ENCODE measurements at regions not wholly inside any gene's neighbourhood (a gene's known extent, or its start where the extent isn't known, plus 50 kb on each side); places are given as distances from the start of the nearest gene placed in this dataset.

DNA sequence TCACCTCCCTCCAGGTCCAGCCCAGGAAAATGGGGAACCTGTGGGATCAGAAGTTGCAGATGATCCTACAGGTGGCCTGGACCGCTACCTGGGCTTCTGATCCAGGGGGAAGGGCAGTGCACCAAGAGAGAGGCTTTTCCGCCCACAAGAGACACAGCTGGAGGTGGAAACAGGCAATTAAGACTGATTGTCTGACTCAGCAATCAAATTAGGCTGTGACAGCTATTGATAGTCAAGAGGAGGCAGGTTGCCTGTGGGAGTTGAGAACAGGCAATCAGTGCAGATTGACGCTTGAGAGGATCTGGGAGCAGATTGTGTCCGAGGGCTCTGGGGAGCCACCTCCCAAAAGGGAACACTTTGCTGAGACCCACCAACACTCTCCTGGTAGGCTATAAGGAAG, 71.1 kb upstream of the SLC44A1 start:
- no peak for TF ChIP-seq POLR2A (IDR thresholded peaks at IDR 0.05)
- TF ChIP-seq, protein P1, sequence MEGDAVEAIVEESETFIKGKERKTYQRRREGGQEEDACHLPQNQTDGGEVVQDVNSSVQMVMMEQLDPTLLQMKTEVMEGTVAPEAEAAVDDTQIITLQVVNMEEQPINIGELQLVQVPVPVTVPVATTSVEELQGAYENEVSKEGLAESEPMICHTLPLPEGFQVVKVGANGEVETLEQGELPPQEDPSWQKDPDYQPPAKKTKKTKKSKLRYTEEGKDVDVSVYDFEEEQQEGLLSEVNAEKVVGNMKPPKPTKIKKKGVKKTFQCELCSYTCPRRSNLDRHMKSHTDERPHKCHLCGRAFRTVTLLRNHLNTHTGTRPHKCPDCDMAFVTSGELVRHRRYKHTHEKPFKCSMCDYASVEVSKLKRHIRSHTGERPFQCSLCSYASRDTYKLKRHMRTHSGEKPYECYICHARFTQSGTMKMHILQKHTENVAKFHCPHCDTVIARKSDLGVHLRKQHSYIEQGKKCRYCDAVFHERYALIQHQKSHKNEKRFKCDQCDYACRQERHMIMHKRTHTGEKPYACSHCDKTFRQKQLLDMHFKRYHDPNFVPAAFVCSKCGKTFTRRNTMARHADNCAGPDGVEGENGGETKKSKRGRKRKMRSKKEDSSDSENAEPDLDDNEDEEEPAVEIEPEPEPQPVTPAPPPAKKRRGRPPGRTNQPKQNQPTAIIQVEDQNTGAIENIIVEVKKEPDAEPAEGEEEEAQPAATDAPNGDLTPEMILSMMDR (IDR thresholded peaks at IDR 0.05): no peak
